T-helper 1 cell treated with Interleukin-12 subunit alpha and Interleukin-12 subunit beta and Interleukin-4 antibody, amounts not matched to agents 30 ng/mL and 1 ng/mL, for 36 hours (primary cell): ENCODE measurements at regions not wholly inside any gene's neighbourhood (a gene's known extent, or its start where the extent isn't known, plus 50 kb on each side); places are given as distances from the start of the nearest gene placed in this dataset.

Experiments used
- intact Hi-C: fragments of 100-400 bp; cut with micrococcal nuclease; formaldehyde crosslinking; loops from one replicate; pipeline ENCODE4 v1.15.1; 2024

DNA sequence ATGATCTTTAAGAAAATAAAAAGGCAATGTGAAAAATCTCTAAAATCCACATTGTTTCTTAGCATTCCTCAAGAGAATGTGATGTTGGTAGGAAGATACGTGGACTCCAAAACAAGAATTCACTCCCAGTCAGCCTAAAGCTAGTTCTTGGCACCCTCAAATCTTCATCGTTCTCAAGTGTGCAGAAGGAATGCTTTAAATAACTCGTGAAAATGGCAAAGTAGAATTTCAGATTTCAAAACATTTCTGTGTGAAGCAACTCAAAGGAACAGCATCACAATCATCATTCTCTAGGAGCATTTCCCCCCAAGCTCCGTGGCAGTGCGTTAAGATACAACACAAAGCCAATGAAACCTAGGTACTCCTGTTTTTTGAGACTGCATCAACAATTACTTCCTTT is 185.1 kb upstream of the DMAC1 start:
- intact Hi-C loops: no loop called here

DNA sequence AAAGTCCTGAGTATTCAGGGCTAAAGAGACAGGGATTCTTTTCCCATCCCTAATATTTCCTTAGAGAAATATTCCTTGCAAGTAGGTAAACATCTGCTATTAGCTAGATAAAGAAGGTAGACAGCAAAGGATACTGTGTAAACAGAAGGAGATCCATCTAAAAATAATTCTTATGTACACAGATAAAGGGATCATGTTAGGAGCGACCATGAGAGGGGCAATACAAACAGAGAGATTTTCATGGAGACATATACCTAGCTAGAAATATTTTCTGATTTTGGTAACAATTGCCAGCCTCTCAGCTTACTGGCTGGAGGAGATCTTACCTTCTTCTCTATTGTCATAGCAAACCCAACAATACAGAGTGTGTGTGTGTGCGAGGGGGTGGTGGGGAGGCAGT is 184.6 kb upstream of the DMAC1 start:
- intact Hi-C loops: no loop called here

DNA sequence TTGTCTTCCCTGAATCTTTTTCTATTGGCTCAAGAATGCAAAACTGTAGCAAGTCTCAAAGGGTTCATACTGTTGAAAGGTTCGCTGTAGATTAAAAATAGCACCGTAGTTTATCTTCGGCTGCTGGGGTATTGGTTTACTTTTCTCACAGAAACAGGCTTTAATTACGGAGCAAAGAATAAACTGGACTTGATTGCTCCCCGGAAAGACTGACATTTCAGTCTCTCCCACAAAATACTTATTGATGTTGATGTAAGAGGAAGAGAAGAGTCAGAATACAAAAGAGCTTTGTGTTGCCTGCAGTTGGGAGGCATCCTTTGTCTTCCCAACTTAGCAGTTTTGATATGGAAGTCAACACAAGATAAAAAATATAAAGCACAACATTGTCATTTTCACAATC is 183.9 kb upstream of the DMAC1 start:
- intact Hi-C loops: no loop called here

DNA sequence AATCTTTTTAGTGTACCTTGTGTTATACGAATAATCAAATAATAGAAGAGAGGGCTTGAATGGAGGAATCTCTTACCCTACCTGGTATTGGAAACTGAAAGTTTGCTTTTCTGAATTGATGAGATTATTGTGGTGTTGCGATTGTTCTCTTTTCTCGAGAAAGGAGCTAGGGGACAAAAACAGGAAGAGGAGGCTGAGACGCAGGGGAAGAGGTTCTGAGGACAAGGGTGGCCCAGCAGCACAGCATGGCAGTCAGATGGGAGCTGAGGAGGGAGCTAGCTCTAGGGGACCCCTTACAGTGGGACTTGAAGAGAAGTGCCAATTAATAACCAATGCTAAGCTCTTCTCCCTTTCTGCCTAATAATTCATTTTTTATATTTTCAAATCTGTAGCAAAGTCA is 183.3 kb upstream of the DMAC1 start:
- intact Hi-C loops: no loop called here

DNA sequence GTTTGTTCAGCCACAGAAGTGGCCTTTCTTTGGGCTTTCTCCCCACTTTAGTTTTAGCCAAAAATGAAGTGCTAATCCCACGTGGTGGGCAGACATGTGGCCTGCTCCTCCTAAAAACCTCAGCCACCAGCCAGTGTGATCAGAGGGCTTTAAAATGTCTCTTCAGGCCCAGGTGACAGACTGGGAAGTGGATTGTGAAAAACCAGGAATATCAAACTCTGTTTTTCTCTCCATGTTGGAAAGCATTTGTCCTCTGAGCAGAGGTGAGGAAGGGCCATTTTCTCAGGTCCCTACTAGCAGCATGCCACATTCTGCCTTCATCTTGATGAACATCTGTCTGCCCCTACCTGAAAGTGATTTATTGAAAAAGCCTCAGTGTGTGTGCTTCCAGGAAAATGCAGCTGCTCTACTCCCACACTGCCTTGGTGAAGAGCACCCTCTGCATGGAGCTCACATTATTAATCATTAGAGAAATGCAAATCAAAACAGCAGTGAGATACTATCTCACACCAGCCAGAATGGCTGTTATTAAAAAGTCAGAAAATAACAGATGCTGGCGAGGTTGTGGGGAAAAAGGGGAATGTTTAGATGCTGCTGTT is 181.2 kb upstream of the DMAC1 start:
- intact Hi-C loops: no loop called here

DNA sequence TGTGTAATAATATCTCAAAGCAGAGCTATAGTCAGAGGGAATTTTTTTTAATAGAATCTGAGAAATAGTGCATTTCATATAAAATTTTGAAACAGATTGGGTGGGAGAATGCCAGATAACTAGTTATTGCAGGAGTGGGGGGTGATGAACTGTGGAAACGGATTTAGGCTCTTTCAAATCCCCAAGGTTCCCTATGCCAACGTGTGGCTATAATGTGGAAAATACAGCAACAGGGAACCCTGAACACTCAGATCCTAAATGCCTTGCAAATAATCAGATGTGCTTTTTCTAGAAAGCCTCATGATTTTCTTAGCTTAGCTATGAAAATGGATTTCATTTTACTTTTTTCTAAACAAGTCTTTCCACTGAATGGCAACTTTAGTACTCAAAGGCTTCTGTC is 180.5 kb upstream of the DMAC1 start:
- intact Hi-C loops: no loop called here

DNA sequence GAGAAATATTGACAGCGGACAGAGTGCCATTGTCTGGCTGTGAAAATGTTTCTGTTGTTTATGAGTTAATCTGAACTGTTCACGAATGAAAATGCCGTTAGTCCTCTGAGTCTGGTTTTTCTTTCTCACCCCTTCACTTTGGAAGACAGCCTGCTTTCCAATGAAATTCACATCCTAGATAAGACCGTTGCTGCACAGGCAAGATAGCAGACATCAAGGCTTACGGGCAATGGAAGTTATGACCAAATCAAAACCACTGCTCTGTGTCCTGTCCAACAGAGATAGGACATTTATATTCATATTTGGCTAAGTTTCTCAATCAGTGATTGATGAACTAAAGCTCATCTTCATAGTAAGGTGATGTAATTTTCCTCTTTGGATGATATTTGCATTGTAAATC is 180.0 kb upstream of the DMAC1 start:
- intact Hi-C loops: loop anchor here (5.0 kb wide), 1 partner anchor 1297 kb away; no protein-coding TSS in a partner anchor

DNA sequence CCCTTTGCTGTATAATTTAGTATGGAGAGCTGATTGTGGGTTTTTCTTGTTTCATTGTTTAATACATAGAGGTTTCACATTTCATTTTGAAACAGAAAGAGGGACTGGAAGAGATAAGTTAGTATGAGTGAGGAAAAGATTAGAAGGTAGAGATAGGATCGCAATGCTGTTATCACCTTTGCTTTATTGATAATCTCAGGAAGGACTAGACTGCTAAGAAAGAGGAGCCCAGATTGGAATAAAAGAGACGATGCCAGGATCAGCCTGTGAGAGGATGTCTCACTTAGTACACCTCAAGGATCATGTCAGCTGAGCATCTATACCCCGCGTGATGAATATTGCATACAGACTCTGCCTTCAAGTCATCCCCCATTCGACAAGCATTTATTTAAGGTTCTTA is 178.0 kb upstream of the DMAC1 start:
- intact Hi-C loops: loop anchor here (2.0 to 5.0 kb wide), 4 partner anchors 133 to 1565 kb away; partner anchors contain the start of genes KDM4C and UHRF2

DNA sequence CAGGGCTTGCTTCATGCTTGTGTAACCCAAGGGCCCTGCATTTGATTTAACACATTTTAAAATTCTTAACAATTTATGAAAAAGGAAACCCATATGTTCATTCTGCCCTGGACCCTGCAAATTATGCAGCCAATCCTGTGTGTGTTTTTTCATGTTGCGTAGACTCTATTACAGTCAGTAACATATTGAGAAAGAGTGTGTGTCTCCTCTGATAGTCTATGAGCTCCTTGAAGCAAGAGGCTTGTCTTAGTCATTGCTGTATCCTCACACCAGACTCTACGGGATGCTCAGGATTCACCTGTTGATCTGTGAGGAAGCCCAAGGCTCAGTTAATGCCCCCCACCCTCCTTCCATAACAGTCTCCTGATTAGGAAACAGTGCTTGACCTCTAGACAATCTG is 177.3 kb upstream of the DMAC1 start:
- intact Hi-C loops: loop anchor here (1.0 to 5.0 kb wide), 13 partner anchors 10 to 1564 kb away; partner anchors contain the start of genes DMAC1, KDM4C and UHRF2

DNA sequence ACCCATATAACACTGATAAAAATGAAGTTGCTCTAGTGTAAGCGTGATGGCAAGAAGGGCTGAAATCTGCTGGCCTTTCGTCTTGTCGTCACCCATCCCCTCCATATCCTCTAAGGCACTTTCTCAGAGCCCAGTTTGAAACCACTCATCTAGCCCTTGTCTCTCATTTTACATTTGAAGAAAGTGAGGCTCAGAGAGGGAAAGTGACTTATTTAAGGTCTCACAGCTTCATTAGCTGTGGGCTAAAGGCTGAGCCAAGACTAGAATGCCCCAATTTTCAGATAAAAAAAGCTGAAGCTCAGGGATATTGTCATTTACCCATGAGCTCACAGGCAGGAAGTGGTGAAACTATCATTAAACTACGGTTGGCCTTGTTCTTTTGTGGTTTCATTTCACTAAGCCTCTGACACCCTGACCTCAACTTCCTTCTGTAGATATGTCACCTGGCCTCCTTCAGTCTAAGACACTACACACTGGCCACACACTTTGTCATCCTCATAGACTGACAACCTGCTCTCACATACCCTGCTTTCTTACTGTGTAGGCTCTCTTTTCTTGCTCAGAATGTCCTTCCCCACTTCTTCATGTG is 176.7 kb upstream of the DMAC1 start:
- intact Hi-C loops: loop anchor here (1.0 to 5.0 kb wide), 13 partner anchors 9 to 1563 kb away; partner anchors contain the start of genes DMAC1, KDM4C and UHRF2

DNA sequence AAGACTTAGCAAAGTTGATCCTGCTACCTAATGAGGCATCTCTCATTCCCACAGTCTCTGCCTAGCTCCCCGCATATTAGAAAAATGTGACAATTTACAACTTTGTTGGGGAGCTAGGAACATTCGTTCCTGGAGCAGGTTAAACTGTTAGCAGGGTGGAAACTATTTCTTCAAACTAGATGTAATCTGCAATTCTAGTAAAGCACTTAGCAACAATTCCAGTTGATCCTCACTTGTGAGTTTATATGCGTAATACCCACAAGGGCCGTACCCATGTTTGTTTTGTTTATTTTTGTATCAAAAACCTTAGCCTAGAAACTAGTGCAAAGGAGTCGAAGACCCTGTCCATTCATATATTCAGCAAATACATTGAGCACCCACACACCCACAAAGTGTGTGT is 175.8 kb upstream of the DMAC1 start:
- intact Hi-C loops: loop anchor here (5.0 kb wide), 1 partner anchor 1293 kb away; no protein-coding TSS in a partner anchor

DNA sequence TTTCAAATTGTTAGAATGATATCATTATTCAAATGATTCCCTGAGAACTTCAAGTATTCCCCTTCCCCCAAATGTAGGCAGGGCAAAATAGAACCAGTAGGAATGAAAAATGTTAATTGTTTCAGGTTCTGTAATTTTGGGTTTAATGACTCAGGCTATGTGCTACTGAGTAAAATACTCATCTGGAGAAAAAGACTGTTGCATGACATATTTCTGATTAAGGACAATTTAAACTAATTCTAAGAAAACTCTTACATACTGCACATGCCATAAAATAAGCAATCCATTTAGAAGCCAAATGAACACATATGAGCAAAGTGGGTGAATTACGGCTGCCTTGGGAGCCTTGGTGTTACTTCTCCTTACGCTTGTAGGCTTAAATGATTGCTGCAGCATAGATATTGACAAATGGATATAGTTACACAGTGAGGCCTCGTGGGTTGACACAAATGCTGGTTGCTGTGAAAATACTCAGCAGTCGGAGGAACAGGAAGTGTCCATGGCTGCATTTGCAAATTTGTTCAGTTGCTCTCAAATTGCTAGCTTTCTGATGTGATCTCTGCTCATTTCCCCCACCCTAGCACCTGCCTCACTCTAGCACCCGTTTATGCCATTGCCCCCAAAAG is 174.9 kb upstream of the DMAC1 start:
- intact Hi-C loops: no loop called here

DNA sequence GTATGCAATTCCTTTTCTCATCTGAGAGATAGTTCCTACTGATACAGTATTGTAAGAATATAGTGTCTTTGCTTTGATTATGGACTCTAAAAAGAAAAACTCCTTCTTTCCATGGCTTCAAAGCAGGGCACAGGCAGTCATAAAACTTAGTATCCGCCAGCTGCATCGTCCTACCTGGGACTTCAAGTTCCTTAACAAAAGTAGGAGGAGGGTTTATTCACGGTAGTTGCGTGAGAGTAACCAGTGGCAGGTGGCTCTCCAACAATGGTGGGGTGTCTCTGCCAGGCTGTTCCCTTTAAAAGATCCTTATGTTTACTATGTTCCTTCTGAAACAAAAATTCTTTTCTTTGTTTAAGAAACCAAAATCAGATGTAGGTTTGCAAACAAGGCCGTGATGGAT is 173.5 kb upstream of the DMAC1 start:
- intact Hi-C loops: no loop called here

DNA sequence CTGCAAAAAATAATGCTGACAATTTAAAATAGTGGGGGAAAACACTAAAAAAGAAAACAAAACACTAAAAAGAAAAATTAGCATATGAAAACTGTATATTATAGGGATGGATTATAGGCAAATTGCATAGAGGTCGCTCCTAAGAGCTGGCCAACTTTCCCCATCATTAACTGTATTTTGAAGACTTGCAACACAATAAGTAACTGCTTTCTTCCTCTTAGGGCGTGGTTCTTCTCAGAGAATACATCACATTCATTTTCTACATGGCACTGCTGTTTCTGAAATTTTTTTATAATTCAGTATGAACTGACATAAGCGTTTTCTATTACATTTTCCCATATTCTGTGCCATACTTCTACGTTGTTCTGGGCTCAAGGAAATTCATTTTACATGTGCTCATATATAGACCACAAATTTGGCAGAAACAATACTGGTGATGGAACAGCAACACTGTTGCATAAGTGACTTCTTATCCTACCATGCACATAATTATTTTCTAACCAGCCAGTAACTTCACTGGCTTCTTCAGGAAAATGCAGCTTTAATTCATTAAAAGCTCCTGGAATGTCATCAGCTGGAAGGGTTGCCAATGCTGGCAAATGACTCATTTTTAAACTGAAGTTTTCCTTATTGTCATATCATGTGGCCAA is 171.2 kb upstream of the DMAC1 start:
- intact Hi-C loops: no loop called here

DNA sequence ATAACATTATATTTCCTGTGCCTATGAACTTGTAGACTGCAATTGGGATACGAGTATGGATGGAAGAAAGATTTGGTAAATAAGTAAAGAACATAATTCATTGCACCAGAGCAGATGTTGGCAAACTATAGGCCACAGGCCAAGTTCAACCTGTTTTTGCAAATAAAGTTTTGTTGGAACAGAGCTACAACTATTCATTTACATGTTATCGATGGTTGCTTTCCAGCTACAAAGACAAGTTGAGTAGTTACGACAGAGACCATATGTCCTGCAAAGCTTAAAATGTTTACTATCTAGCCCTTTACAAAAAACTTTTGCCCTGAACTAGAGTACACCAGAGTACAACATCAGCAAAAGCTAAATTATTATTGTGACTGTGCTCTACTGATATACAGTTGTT is 169.1 kb upstream of the DMAC1 start:
- intact Hi-C loops: no loop called here

DNA sequence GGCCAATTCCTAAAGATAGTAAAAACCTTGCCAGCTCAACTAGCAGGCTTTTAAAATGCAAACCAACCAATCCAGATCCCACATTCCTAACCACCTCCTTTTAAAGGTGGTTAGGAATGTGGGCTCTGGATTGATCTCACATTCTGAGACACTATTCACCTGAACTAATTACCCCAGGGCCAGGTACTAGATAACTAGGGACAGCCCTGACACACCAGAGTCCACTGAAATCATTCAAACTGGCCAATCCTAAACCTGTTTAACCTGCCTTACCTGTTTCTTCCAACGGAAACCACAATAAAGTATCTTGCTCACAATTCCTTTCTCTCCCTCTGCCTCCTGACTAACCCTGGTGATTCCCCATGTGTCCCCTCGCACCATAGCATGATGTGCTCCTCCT is 168.3 kb upstream of the DMAC1 start:
- intact Hi-C loops: loop anchor here (1.0 kb wide), 1 partner anchor 8 kb away; no protein-coding TSS in a partner anchor

DNA sequence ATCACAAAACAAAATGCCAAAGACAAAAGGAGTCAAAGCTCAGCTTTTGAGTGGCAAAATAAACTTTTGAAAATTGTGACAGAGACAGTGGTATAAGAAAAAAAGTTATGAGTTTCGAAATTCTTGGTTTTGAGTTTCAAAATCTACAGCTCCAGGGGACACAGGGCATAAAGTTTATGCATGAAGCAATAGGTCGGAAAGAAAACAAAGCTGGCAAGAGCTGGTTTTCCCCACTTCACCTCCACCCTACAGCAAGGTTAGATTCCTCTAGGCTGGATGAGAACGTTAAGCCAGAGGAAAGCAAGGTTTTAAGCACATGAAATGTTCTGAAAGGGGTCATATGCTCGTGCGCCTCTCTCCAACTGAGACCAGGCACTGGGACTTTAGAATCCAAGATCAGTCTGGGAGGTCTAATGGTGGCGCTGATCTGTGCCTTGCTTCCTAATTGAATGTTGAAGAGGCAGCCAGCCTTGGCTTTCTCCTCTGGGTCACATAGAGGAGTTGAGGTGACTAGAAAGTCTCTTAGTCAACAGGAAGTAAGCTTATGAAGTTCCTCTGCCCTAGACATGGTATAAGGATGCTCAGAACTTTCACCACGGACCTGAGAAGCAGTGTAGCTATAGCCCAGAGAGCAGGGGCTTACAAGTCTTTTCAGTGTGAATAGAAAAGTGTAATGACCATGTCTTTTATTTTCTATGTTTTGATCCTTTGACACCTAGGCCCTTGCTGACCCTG is 167.7 kb upstream of the DMAC1 start:
- intact Hi-C loops: loop anchor here (1.0 kb wide), 1 partner anchor 9 kb away; no protein-coding TSS in a partner anchor

DNA sequence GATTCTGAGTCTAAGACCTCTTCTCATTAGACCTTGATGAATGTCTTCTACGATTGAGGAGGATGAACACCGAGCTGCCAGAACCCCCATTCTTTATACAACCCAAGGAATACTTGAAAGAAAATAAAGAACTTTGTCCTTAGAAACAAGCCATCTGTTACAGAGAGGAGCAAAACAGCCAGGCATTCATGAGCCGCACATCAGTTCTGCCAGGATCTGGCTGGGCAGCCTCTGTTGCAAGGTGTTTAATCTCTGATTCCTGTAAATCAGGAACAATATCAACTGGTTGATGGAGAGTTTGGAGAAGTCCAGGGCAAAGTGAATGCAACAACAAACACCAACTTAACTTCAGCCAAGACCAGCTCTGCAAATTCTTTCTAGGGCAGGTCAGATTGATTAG is 165.5 kb upstream of the DMAC1 start:
- intact Hi-C loops: no loop called here

DNA sequence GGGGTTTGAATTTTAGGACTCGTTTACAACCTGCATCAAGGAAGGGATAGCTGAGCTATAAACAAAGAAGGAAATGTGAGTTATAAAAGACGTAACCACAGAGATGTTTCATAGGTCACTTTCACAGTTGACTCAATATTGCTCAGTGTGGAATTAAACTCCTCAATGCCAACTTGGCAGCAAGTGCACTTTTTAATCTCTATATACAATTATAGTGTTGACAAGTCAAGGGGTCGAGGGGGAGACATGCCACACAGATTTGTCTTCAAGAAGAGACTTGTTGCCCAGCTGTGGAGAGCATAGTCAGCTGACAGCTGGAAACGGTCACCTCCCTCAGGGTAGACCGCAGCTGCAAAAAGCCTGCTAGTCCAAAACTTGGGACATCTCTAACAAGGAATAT is 163.4 kb upstream of the DMAC1 start:
- intact Hi-C loops: no loop called here

DNA sequence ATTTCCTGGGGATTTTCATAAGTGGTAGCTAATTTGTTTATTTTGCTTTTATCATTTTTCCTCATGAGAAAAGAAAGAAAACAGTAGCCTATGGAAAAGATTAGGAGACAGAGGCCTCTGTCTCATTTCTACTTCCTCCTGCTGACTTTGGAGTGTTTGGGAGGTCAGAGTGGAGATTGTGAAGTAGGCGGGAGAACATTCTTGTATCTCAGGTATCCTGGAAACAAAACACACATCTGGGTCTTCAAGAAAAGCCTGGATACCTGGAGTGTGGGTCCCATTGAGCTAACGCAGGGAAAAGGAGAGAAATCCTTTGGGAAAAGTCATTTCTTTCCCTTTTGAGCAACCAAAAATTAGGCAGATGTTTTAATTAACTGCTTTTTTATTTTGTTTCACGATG is 161.5 kb upstream of the DMAC1 start:
- intact Hi-C loops: no loop called here

DNA sequence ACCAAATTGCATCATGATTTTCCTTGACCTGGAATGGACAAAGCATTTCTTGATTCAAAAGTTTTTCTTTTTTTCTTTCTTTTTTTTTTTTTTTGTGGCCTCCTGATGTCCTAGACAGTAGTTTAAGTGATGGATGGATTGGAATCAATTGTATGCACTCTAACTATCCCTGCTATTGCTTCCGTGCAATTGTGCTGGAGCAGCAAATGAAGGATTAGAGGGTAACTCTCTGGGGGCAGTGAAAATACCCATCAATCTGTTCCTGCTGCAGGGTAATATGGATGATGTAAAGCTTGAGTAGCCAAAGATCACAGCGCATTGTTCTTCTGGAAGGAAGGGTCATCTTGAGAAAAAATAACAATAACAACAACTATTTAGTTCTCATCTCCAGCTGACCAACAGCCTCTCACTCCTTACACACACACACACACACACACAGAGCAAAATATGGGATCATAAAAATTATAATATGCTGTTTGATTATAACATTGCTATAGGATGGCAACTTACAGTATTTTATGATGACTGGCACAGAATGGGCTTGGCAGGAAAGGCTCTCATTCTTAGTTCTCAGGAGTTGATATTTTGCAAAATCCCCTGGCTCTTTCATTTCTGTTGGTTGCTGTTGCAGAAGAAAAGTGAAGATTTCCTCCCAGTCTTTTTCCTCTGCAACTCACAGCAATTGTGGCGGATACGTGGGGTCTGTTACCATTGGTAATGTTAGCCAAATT is 160.9 kb upstream of the DMAC1 start:
- intact Hi-C loops: no loop called here
